GM06990 (cell line): ENCODE measurements at regions not wholly inside any gene's neighbourhood (a gene's known extent, or its start where the extent isn't known, plus 50 kb on each side); places are given as distances from the start of the nearest gene placed in this dataset.
"Not testable (repeated sequence)": the region's sequence is repeated elsewhere in the genome, so short reads cannot be mapped to it uniquely, and the experiment has no call there.

Experiments
- DNase-seq: peaks from one replicate; pipeline ENCODE4 v3.0.0-alpha.2; 2011; ENCODE audit not compliant: insufficient read length; ENCODE audit errors: extremely low read depth
- H3K27me3 ChIP-seq: replicated peaks from 2 replicates; pipeline ENCODE4 v1.6.0; 2011; ENCODE audit warnings: low read length; ENCODE audit not compliant: control insufficient read depth, insufficient read depth
- H3K36me3 ChIP-seq: 2 replicates; pipeline ENCODE4 v1.5.1; 2011; ENCODE audit warnings: low read length; ENCODE audit not compliant: control insufficient read depth, insufficient read depth
- H3K4me3 ChIP-seq: replicated peaks from 2 replicates; pipeline ENCODE4 v1.5.1; 2011; ENCODE audit warnings: low read depth, mild to moderate bottlenecking, control low read depth, low read length
- CTCF ChIP-seq: IDR thresholded peaks from 2 replicates; pipeline ENCODE4 v1.5.1; 2011; ENCODE audit warnings: low read length, control low read depth, mild to moderate bottlenecking, inconsistent platforms; ENCODE audit not compliant: insufficient read depth, poor library complexity, severe bottlenecking

DNA sequence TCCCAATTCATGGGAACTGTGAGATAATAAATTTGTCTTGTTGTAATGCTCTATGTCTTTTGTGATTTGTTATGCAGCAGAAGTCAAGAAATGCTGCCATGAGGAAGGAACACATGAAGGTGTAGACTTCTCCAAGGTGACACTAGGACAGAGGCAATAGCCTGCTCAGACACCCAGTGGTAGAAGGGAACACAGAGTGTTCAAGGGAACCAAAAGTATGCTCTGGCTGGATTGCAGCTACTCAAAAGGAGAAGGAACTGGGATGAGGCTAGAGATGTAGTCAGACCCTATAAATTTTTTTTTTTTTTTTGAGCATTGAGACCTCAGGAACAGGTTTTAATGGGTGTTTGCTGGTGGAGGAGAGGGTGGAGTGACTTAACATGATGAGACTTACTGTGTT, 232.5 kb downstream of the PARP8 start:
- Histone ChIP-seq H3K36me3 (no peaks in the 10 kb centered on the region), H3K4me3 (no peak overlapping the region), H3K27me3 (no peaks in the 10 kb centered on the region)
- no peak for DNase-seq
- TF ChIP-seq CTCF = no peak

- no peak for TF ChIP-seq CTCF
- H3K27me3 ChIP-seq = no peaks in the 10 kb centered on the region
- no peak overlapping the region for H3K4me3 ChIP-seq
- no peak for DNase-seq
- H3K36me3 ChIP-seq = no peaks in the 10 kb centered on the region
Observed at GRCh38 chr5:50900952-50901510, 234.6 kb downstream of the PARP8 start.

DNA sequence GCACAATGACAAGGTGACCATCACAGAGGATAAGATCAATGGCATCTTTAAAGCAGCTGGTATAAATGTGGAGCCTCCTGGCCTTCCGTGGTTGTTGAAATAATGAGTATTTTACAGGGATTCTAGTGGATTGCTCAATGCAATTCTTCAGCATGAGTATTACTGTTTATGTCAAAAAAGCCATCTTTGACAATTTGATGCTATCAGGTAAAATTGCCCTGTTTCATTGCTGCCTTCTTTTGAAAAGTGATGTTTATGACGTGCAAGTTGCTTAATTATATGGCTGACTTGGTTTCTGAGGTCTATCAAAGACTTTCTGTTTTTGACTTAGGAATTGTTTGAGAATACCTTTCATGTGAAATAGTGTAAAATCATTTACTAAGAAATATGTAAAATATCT, 237.2 kb downstream of the PARP8 start:
- Histone ChIP-seq H3K27me3 (no peaks in the 10 kb centered on the region), H3K36me3 (no peaks in the 10 kb centered on the region), H3K4me3 (no peak overlapping the region)
- no peak for DNase-seq
- TF ChIP-seq CTCF = no peak

- Histone ChIP-seq H3K36me3 (no peaks in the 10 kb centered on the region), H3K4me3 (no peak overlapping the region), H3K27me3 (no peaks in the 10 kb centered on the region)
- TF ChIP-seq CTCF = no peak
- no peak for DNase-seq
Observed at GRCh38 chr5:50905996-50906570, 239.6 kb downstream of the PARP8 start.

GRCh38 chr5:50920160-50920559, 253.7 kb downstream of the PARP8 start:
- H3K27me3 ChIP-seq, H3K36me3 ChIP-seq, DNase-seq: not testable (repeated sequence)

DNA sequence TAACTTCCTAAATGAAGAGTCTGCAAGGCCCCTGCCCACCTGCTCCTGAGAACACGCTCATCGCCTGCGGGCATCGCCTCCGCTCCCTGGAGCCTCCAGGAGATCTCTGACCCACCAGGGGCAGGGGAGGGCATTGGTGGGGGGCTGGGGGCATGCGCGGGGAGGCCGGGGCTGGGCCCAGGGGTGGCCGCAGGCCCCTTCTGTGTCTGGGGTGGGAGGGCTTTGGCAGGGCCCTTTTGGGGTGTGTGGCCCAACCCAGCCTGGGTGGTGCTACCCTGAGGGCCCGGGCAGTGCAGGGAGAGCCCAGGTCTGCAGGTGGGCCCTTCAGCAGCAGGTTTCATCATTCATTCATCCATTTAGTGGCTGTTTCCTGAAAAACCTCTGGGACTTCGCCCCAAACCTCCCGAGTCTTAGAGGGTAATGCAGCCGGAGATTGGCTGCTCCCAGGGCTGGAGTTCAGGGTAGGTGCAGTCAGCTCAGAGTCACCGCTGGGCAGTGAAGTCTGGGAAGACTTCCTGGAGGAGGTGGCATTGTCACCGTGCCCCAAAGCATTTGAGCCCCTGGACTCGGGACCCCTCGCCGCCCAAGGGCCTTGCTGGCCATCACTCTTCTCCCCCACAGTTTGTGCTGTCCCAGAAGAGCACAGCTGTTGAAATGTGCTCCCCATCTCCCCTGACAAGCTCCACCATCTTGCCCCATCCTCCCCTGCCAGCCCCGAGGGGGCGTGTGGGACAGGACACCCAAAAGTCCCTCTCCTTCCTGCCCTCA, 255.1 kb downstream of the PARP8 start:
- Histone ChIP-seq H3K4me3 (no peak overlapping the region), H3K27me3 (no peaks in the 10 kb centered on the region), H3K36me3 (no peaks in the 10 kb centered on the region)
- DNase-seq = no peak
- TF ChIP-seq CTCF = no peak

More at GRCh38 chr5:50920160-50920559, 253.7 kb downstream of the PARP8 start:
- not testable (repeated sequence) for H3K4me3 ChIP-seq
